ENCODE measurements at regions not wholly inside any gene's neighbourhood (a gene's known extent, or its start where the extent isn't known, plus 50 kb on each side); places are given as distances from the start of the nearest gene placed in this dataset.
"Not testable (repeated sequence)": the region's sequence is repeated elsewhere in the genome, so short reads cannot be mapped to it uniquely, and the experiment has no call there.

DNA sequence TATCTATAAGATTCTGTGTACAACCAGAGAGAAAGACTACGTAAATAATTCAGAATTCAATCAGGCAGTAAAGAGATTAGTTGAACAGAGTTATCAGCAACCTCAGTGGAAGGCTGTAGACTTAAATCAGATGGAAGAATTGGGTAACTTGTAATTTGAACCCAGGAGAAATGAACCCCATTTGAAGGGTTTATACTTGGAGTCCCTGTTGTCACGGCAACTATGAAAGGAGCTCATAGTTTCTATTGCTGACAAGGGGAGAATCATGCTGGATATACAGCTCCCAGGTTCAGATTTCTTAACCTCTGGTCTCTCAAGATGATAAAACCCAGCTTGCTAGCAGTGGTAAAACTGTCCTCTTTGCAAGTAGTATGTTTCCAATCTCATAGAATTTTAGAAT is 54.4 kb upstream of the BMP4 start:
- Mint-ChIP-seq H3K36me3 (no peaks in the 10 kb centered on the region), H3K9me3 (peaks cover 11 to 14% of the 10 kb centered on the region in 2 donors), H3K27me3 (ENCODE audit: low read depth in 2 of 2) (no peaks in the 10 kb centered on the region), H3K4me1 (no peaks in the 10 kb centered on the region), H3K27ac (no peak overlapping the region), H3K4me3 (no peak overlapping the region)
- DNase-seq (no peak), ATAC-seq (no peak)
- WGBS (ENCODE audit: insufficient coverage): 95% methylated on average over 2 of the region's 2 CpGs
- TF ChIP-seq, protein P1, sequence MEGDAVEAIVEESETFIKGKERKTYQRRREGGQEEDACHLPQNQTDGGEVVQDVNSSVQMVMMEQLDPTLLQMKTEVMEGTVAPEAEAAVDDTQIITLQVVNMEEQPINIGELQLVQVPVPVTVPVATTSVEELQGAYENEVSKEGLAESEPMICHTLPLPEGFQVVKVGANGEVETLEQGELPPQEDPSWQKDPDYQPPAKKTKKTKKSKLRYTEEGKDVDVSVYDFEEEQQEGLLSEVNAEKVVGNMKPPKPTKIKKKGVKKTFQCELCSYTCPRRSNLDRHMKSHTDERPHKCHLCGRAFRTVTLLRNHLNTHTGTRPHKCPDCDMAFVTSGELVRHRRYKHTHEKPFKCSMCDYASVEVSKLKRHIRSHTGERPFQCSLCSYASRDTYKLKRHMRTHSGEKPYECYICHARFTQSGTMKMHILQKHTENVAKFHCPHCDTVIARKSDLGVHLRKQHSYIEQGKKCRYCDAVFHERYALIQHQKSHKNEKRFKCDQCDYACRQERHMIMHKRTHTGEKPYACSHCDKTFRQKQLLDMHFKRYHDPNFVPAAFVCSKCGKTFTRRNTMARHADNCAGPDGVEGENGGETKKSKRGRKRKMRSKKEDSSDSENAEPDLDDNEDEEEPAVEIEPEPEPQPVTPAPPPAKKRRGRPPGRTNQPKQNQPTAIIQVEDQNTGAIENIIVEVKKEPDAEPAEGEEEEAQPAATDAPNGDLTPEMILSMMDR (IDR thresholded peaks at IDR 0.05): no peak
- H3K36me3 ChIP-seq (ENCODE audit: control insufficient read depth, insufficient read depth, low read length): no peaks in the 10 kb centered on the region
- intact Hi-C loops (cut with micrococcal nuclease): no loop called here
- no peak overlapping the region for H3K27ac ChIP-seq (ENCODE audit: low read length)
- H3K9me3 ChIP-seq (ENCODE audit: control insufficient read depth, insufficient read depth, low read length): peaks cover 5% of the 10 kb centered on the region
- H3K4me3 ChIP-seq (ENCODE audit: low read length): no peak overlapping the region
- no peaks in the 10 kb centered on the region for H3K27me3 ChIP-seq (ENCODE audit: control insufficient read depth, insufficient read depth, low read length)
- H3K4me1 ChIP-seq (ENCODE audit: control insufficient read depth, insufficient read depth, low read length): no peaks in the 10 kb centered on the region

DNA sequence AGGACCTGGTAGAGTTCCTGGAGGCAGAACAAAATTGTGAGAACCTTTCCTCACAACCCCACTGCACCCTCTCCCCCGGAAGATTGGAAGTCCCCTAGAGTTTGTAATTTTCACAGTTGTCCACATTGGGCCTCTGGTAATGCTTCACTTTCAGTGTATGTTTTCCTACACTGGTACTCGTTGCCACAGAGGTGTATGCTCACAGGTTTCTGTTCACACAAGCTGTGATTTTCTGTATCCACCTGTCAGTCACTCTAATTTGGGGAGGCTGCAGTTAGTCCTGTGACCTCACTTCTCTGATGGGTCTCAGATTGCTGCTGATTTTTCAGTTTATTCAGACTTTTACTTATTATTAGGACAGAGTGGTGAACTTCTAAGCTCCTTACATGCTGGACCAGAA is 66.4 kb upstream of the BMP4 start:
- H3K27me3 ChIP-seq (ENCODE audit: control insufficient read depth, insufficient read depth, low read length): no peaks in the 10 kb centered on the region
- Mint-ChIP-seq H3K27me3 (ENCODE audit: low read depth in 2 of 2) (no peaks in the 10 kb centered on the region), H3K4me3 (no peak overlapping the region), H3K9me3 (peaks cover 3 to 10% of the 10 kb centered on the region in 2 donors), H3K36me3 (no peaks in the 10 kb centered on the region), H3K4me1 (no peaks in the 10 kb centered on the region), H3K27ac (no peak overlapping the region)
- no peaks in the 10 kb centered on the region for H3K9me3 ChIP-seq (ENCODE audit: control insufficient read depth, insufficient read depth, low read length)
- H3K4me1 ChIP-seq (ENCODE audit: control insufficient read depth, insufficient read depth, low read length): no peaks in the 10 kb centered on the region
- ATAC-seq: no peak
- TF ChIP-seq, protein P1 (IDR thresholded peaks at IDR 0.05): no peak
- H3K27ac ChIP-seq (ENCODE audit: low read length): no peak overlapping the region
- H3K4me3 ChIP-seq (ENCODE audit: low read length): no peak overlapping the region
- no peaks in the 10 kb centered on the region for H3K36me3 ChIP-seq (ENCODE audit: control insufficient read depth, insufficient read depth, low read length)
- intact Hi-C loops (cut with micrococcal nuclease): no loop called here
- DNase-seq: no peak
- 93% methylated on average over 2 of the region's 2 CpGs for WGBS (ENCODE audit: insufficient coverage)

DNA sequence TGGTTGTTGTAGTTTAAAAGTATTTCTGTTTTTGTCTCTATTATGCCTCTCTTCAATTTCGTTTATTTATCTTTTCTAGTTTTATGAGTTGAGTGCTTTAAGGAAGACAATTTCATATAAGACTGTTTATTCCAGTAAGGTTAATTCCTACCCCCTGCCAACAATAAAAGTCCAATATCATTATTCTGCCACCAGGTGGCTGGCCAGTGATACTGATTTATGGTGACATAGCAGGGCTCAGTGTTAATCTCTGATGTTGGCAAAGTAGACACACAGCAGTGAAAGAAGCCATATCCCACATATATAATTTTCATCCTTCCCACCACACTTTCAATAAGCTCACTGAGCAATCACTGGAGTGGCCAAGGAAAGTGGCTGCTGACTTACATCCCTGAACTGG is 69.0 kb upstream of the BMP4 start:
- ATAC-seq (no peak), DNase-seq (no peak)
- intact Hi-C loops (cut with micrococcal nuclease): no loop called here
- Mint-ChIP-seq H3K27ac (no peak overlapping the region), H3K36me3 (no peaks in the 10 kb centered on the region), H3K4me3 (no peak overlapping the region), H3K27me3 (ENCODE audit: low read depth in 2 of 2) (no peaks in the 10 kb centered on the region), H3K9me3 (peaks cover 3 to 12% of the 10 kb centered on the region in 2 donors), H3K4me1 (no peaks in the 10 kb centered on the region)
- no CpG with 5 or more reads among the region's 1 CpG for WGBS (ENCODE audit: insufficient coverage)
- Histone ChIP-seq H3K4me1 (ENCODE audit: control insufficient read depth, insufficient read depth, low read length) (no peaks in the 10 kb centered on the region), H3K9me3 (ENCODE audit: control insufficient read depth, insufficient read depth, low read length) (no peaks in the 10 kb centered on the region), H3K36me3 (ENCODE audit: control insufficient read depth, insufficient read depth, low read length) (no peaks in the 10 kb centered on the region), H3K4me3 (ENCODE audit: low read length) (no peak overlapping the region), H3K27ac (ENCODE audit: low read length) (no peak overlapping the region), H3K27me3 (ENCODE audit: control insufficient read depth, insufficient read depth, low read length) (no peaks in the 10 kb centered on the region)
- TF ChIP-seq, protein P1 (IDR thresholded peaks at IDR 0.05): no peak

DNA sequence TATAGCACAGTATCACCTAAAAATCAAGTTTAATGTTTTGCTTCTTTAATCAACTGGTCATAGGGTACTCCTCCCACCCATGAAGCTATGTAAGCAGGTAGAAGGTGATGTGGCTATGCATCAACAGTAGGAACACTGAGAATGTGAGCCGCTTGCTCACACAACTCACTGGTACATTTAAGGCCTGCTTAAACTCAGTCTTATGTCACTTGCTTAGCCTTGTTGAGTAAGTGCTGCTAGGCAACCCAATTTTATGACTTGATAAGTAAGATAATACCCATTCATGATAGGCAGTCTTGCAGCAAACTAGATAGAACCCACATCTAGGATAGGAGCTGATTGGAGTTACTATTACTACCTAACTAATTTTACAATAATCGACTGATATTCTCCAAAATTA is 70.0 kb upstream of the BMP4 start:
- intact Hi-C loops (cut with micrococcal nuclease): no loop called here
- no peaks in the 10 kb centered on the region for H3K36me3 ChIP-seq (ENCODE audit: control insufficient read depth, insufficient read depth, low read length)
- Mint-ChIP-seq H3K4me1 (no peaks in the 10 kb centered on the region), H3K36me3 (no peaks in the 10 kb centered on the region), H3K9me3 (peaks cover 3 to 14% of the 10 kb centered on the region in 2 donors), H3K27ac (no peak overlapping the region), H3K4me3 (no peak overlapping the region), H3K27me3 (ENCODE audit: low read depth in 2 of 2) (no peaks in the 10 kb centered on the region)
- 91% methylated on average over 1 of the region's 2 CpGs for WGBS (ENCODE audit: insufficient coverage)
- H3K27ac ChIP-seq (ENCODE audit: low read length): no peak overlapping the region
- ATAC-seq (no peak), DNase-seq (no peak)
- TF ChIP-seq, protein P1 (IDR thresholded peaks at IDR 0.05): no peak
- no peaks in the 10 kb centered on the region for H3K27me3 ChIP-seq (ENCODE audit: control insufficient read depth, insufficient read depth, low read length)
- H3K4me1 ChIP-seq (ENCODE audit: control insufficient read depth, insufficient read depth, low read length): no peaks in the 10 kb centered on the region
- H3K4me3 ChIP-seq (ENCODE audit: low read length): no peak overlapping the region
- no peaks in the 10 kb centered on the region for H3K9me3 ChIP-seq (ENCODE audit: control insufficient read depth, insufficient read depth, low read length)

DNA sequence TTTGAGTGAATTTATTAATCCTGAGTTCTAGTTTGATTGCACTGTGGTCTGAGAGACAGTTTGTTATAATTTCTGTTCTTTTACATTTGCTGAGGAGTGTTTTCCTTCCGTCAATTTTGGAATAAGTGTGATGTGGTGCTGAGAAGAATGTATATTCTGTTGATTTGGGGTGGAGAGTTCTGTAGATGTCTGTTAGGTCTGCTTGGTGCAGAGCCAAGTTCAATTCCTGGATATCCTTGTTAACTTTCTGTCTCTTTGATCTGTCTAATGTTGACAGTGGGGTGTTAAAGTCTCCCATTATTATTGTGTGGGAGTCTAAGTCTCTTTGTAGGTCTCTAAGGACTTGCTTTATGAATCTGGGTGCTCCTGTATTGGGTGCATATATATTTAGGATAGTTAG is 74.4 kb upstream of the BMP4 start:
- WGBS (ENCODE audit: insufficient coverage): no CpG with 5 or more reads among the region's 1 CpG
- H3K27ac ChIP-seq (ENCODE audit: low read length); H3K27me3 ChIP-seq (ENCODE audit: control insufficient read depth, insufficient read depth, low read length); ATAC-seq; intact Hi-C loops (cut with micrococcal nuclease); H3K9me3 ChIP-seq (ENCODE audit: control insufficient read depth, insufficient read depth, low read length); H3K36me3 Mint-ChIP-seq; H3K27ac Mint-ChIP-seq; H3K4me3 ChIP-seq (ENCODE audit: low read length); H3K27me3 Mint-ChIP-seq (ENCODE audit: low read depth in 2 of 2); H3K4me3 Mint-ChIP-seq; H3K36me3 ChIP-seq (ENCODE audit: control insufficient read depth, insufficient read depth, low read length); H3K4me1 ChIP-seq (ENCODE audit: control insufficient read depth, insufficient read depth, low read length); H3K4me1 Mint-ChIP-seq; DNase-seq: not testable (repeated sequence)
- peaks cover 16 to 23% of the 10 kb centered on the region in 2 donors for H3K9me3 Mint-ChIP-seq

DNA sequence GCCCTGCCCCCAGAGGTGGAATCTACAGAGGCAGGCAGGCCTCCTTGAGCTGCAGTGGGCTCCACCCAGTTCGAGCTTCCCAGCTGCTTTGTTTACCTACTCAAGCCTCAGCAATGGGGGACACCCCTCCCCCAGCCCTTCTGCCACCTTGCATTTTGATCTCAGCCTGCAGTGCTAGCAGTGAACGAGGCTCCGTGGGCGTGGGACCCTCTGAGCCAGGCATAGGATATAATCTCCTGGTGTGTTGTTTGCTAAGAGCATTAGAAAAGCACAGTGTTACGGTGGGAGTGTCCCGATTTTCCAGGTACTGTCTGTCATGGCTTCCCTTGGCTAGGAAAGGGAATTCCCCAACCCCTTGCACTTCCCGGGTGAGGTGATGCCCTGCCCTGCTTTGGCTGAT is 76.7 kb upstream of the BMP4 start:
- H3K27me3 ChIP-seq (ENCODE audit: control insufficient read depth, insufficient read depth, low read length); H3K4me1 ChIP-seq (ENCODE audit: control insufficient read depth, insufficient read depth, low read length); DNase-seq; H3K27me3 Mint-ChIP-seq (ENCODE audit: low read depth in 2 of 2); H3K9me3 ChIP-seq (ENCODE audit: control insufficient read depth, insufficient read depth, low read length); H3K27ac Mint-ChIP-seq; ATAC-seq; H3K4me1 Mint-ChIP-seq; H3K4me3 Mint-ChIP-seq; H3K4me3 ChIP-seq (ENCODE audit: low read length); H3K27ac ChIP-seq (ENCODE audit: low read length); H3K36me3 ChIP-seq (ENCODE audit: control insufficient read depth, insufficient read depth, low read length); H3K36me3 Mint-ChIP-seq; intact Hi-C loops (cut with micrococcal nuclease): not testable (repeated sequence)
- WGBS (ENCODE audit: insufficient coverage): 81% methylated on average over 7 of the region's 7 CpGs
- peaks cover 16 to 19% of the 10 kb centered on the region in 2 donors for H3K9me3 Mint-ChIP-seq
